ENCODE measurements at regions not wholly inside any gene's neighbourhood (a gene's known extent, or its start where the extent isn't known, plus 50 kb on each side); places are given as distances from the start of the nearest gene placed in this dataset.

DNA sequence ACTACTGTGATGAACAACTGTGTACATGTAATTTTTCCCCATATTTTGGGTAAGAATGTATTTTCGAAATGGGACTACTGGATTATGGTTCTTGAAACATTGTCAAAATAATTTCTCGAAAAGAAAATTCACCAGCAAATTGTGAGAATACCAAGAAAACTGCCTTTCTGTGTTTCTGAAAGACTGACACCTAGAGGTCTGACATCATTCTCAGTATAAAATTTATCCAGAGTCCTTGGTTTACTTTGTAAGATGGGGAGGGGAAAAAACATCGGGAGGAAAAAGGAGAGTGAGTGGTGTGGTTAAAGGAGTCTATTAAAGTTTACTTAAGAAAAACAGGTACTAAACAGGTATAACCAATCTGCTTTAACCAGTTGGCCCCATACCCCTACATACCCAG lies 149.2 kb downstream of the CEP120 start:
- H3K4me3 ChIP-seq (ENCODE audit: low read depth, low read length): no peak overlapping the region
- no peaks in the 10 kb centered on the region for H3K9me3 ChIP-seq (ENCODE audit: control insufficient read depth, insufficient read depth, low read depth, low read length)
- H3K9ac ChIP-seq (ENCODE audit: low read length): no peak overlapping the region
- H3K36me3 ChIP-seq (ENCODE audit: control insufficient read depth, insufficient read depth, low read length): no peaks in the 10 kb centered on the region
- H3K27me3 ChIP-seq (ENCODE audit: control insufficient read depth, insufficient read depth, low read length): no peaks in the 10 kb centered on the region
- H3K27ac ChIP-seq (ENCODE audit: low read depth, low read length): no peak overlapping the region
- no peaks in the 10 kb centered on the region for H3K4me1 ChIP-seq (ENCODE audit: control insufficient read depth, insufficient read depth, low read length)

DNA sequence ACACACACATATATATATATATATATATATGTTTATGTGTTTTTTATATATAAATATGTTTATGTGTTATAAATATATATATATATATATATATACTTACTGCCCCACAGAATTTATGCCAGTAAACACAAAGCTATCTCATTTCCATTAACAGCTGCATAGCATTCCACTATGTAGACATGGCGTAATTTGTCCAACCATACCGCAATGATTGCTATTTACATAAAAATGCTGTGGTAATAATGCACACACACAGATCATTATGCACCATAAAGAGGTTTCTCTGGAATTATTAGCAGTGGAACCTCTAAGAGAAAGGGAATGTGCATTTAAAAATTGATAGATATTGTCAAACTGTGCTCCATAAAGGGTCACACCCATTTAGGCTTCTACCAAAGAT lies 150.1 kb downstream of the CEP120 start:
- Histone ChIP-seq H3K4me3 (ENCODE audit: low read depth, low read length) (no peak overlapping the region), H3K9ac (ENCODE audit: low read length) (no peak overlapping the region), H3K27me3 (ENCODE audit: control insufficient read depth, insufficient read depth, low read length) (no peaks in the 10 kb centered on the region), H3K9me3 (ENCODE audit: control insufficient read depth, insufficient read depth, low read depth, low read length) (no peaks in the 10 kb centered on the region), H3K36me3 (ENCODE audit: control insufficient read depth, insufficient read depth, low read length) (no peaks in the 10 kb centered on the region), H3K27ac (ENCODE audit: low read depth, low read length) (no peak overlapping the region), H3K4me1 (ENCODE audit: control insufficient read depth, insufficient read depth, low read length) (no peaks in the 10 kb centered on the region)

DNA sequence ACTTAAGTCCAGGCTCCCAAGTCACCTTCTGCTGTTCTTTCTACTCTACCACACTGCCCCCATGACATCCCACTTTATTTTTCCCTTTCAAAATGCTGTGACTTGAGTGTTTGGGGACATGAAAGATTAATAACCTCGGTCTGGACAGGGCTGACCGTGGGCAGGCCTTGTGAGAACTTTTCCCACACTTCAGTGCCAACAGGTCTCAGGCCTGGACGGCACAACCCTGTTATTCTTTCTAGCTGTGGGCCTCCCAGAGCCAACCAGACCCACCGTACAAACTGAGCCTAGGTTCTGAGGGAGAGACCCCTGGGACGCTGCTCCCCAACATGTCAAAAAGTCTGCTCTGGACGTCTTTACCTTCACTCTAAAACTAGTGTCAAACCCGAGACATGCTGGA lies 153.4 kb downstream of the CEP120 start:
- no peaks in the 10 kb centered on the region for H3K27me3 ChIP-seq (ENCODE audit: control insufficient read depth, insufficient read depth, low read length)
- no peak overlapping the region for H3K27ac ChIP-seq (ENCODE audit: low read depth, low read length)
- H3K9me3 ChIP-seq (ENCODE audit: control insufficient read depth, insufficient read depth, low read depth, low read length): no peaks in the 10 kb centered on the region
- no peaks in the 10 kb centered on the region for H3K36me3 ChIP-seq (ENCODE audit: control insufficient read depth, insufficient read depth, low read length)
- H3K4me3 ChIP-seq (ENCODE audit: low read depth, low read length): no peak overlapping the region
- no peaks in the 10 kb centered on the region for H3K4me1 ChIP-seq (ENCODE audit: control insufficient read depth, insufficient read depth, low read length)
- no peak overlapping the region for H3K9ac ChIP-seq (ENCODE audit: low read length)

DNA sequence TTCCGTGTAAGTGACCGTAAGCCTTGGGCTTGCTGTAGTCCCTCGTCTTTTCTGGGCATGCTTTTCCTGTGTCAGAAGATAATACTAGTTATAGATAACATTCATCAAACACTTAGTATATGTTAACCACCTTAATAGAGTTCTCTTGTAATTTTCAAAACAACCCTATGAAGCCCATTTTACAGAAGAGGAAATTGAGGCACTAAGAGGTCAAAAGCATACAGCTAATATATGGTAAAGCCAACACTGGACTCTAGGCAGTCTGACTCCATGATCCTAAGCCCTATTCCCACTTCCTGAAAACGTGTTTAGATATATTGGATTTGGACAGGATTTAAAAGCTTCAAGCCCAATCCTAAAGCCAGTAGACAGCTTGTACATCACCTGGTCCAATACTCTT lies 153.8 kb downstream of the CEP120 start:
- no peak overlapping the region for H3K27ac ChIP-seq (ENCODE audit: low read depth, low read length)
- no peaks in the 10 kb centered on the region for H3K27me3 ChIP-seq (ENCODE audit: control insufficient read depth, insufficient read depth, low read length)
- H3K9me3 ChIP-seq (ENCODE audit: control insufficient read depth, insufficient read depth, low read depth, low read length): no peaks in the 10 kb centered on the region
- no peak overlapping the region for H3K4me3 ChIP-seq (ENCODE audit: low read depth, low read length)
- no peaks in the 10 kb centered on the region for H3K4me1 ChIP-seq (ENCODE audit: control insufficient read depth, insufficient read depth, low read length)
- H3K36me3 ChIP-seq (ENCODE audit: control insufficient read depth, insufficient read depth, low read length): no peaks in the 10 kb centered on the region
- no peak overlapping the region for H3K9ac ChIP-seq (ENCODE audit: low read length)

DNA sequence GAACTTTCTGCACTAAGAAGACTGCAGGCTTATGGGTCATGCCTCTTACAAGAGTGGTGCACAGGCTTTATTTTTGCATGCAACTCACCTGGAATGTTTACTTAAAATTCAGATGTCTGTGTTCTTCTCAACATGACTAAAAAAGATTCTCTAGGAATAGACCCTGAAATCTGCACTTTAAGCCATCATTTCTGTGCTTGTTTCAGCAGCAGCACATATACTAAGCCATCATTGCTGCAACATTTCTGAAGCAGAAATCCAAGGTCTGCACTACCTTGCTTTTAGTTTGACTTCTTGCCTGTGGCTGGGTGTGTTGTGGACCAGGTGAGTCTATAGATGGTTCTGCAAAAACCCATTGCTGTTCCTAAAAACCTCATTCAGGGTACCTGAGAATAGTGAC lies 156.8 kb downstream of the CEP120 start:
- Histone ChIP-seq H3K27me3 (ENCODE audit: control insufficient read depth, insufficient read depth, low read length) (no peaks in the 10 kb centered on the region), H3K9ac (ENCODE audit: low read length) (no peak overlapping the region), H3K36me3 (ENCODE audit: control insufficient read depth, insufficient read depth, low read length) (no peaks in the 10 kb centered on the region), H3K4me3 (ENCODE audit: low read depth, low read length) (no peak overlapping the region), H3K9me3 (ENCODE audit: control insufficient read depth, insufficient read depth, low read depth, low read length) (no peaks in the 10 kb centered on the region), H3K27ac (ENCODE audit: low read depth, low read length) (no peak overlapping the region), H3K4me1 (ENCODE audit: control insufficient read depth, insufficient read depth, low read length) (peaks cover 16% of the 10 kb centered on the region)

DNA sequence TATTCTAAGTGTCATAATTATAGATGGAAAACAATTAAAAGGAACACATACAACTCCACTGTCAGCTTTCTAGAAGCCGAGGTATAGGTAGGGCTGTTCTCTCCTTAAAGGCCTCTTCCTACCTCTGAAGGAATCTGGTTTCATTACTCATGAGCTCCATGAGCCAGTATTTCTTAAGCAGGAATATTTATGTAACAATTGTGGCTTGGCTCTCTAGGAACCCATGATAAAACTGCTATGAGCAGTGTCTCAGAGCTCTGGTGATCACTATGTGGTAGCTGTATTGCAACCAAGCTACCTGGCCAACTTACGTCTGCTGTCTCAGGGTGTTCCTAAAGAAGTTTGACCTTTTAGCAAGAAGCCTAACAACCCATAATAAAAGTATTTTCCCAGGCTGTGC lies 157.7 kb downstream of the CEP120 start:
- Histone ChIP-seq H3K4me3 (ENCODE audit: low read depth, low read length) (no peak overlapping the region), H3K9ac (ENCODE audit: low read length) (no peak overlapping the region), H3K4me1 (ENCODE audit: control insufficient read depth, insufficient read depth, low read length) (peaks cover 16% of the 10 kb centered on the region), H3K27me3 (ENCODE audit: control insufficient read depth, insufficient read depth, low read length) (no peaks in the 10 kb centered on the region), H3K27ac (ENCODE audit: low read depth, low read length) (no peak overlapping the region), H3K9me3 (ENCODE audit: control insufficient read depth, insufficient read depth, low read depth, low read length) (no peaks in the 10 kb centered on the region), H3K36me3 (ENCODE audit: control insufficient read depth, insufficient read depth, low read length) (no peaks in the 10 kb centered on the region)

DNA sequence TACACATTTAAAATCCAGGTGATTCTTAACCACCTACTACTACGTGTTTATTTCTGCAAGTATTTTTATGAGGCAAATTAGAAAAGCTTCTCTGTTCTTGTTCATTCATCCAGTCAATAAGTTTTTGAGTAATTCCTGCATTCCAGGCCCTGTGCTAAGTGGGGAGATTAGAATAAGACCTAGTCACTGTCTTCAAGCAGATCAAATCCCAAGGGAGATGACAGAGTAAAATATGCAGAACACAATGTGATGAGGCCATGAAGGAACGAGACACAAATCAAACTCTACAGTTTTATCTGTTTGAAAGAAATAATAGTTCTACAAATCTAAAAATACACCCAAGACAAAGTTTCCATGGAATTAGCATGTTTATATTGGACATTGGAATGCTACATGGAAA lies 158.8 kb downstream of the CEP120 start:
- Histone ChIP-seq H3K36me3 (ENCODE audit: control insufficient read depth, insufficient read depth, low read length) (no peaks in the 10 kb centered on the region), H3K9me3 (ENCODE audit: control insufficient read depth, insufficient read depth, low read depth, low read length) (no peaks in the 10 kb centered on the region), H3K4me1 (ENCODE audit: control insufficient read depth, insufficient read depth, low read length) (peaks cover 16% of the 10 kb centered on the region), H3K4me3 (ENCODE audit: low read depth, low read length) (no peak overlapping the region), H3K27me3 (ENCODE audit: control insufficient read depth, insufficient read depth, low read length) (no peaks in the 10 kb centered on the region), H3K9ac (ENCODE audit: low read length) (no peak overlapping the region), H3K27ac (ENCODE audit: low read depth, low read length) (no peak overlapping the region)

DNA sequence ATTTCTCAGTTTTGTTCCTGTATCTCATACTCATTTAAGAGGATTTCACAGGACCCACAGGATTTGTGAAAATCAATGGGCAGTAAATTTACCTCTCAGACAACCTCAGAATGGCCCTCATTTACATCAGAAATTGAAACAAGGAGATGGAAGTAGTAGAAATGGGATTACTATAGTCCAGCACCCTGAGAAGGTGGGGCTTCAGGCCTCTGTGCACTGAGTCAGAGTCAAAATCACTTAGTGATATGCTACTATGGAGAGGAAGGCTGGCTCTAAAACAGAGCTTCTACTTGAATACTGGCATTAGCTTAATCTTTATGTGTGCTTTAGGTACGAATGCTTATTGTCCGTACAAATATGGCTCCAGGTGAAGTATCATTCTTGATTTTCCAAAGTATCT lies 159.3 kb downstream of the CEP120 start:
- no peak overlapping the region for H3K27ac ChIP-seq (ENCODE audit: low read depth, low read length)
- H3K36me3 ChIP-seq (ENCODE audit: control insufficient read depth, insufficient read depth, low read length): no peaks in the 10 kb centered on the region
- H3K9me3 ChIP-seq (ENCODE audit: control insufficient read depth, insufficient read depth, low read depth, low read length): no peaks in the 10 kb centered on the region
- H3K4me1 ChIP-seq (ENCODE audit: control insufficient read depth, insufficient read depth, low read length): peaks cover 16% of the 10 kb centered on the region
- H3K27me3 ChIP-seq (ENCODE audit: control insufficient read depth, insufficient read depth, low read length): no peaks in the 10 kb centered on the region
- no peak overlapping the region for H3K4me3 ChIP-seq (ENCODE audit: low read depth, low read length)
- H3K9ac ChIP-seq (ENCODE audit: low read length): no peak overlapping the region

DNA sequence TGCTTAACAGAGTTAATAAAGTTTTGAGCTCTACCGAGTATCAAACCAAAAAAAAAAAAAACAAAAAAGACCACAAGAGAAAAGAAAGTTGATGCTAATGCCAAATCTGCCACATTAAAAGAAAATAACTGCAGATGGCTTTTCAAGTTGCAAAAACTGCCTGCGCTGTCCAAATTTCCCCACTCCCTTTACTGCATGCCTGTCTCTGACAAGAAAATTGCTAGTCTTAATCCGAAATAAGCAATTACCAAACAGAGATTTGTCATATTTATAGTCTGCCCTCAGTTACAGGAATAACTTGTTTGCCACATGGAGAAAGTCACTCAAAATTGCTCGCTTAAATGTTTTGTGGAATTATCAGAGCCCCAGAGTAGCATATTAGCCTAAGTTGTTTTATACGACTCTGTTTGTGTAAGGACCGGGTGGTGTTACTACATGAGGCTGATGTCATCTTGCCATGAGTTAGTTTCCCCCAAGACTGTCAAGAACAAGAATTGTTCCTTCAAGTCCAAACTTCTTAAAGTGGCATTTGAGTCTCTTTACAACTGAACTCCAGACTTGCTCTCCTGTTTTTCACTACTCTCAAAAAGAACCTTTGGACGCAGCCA lies 160.9 kb downstream of the CEP120 start:
- Histone ChIP-seq H3K36me3 (ENCODE audit: control insufficient read depth, insufficient read depth, low read length) (no peaks in the 10 kb centered on the region), H3K9ac (ENCODE audit: low read length) (no peak overlapping the region), H3K4me1 (ENCODE audit: control insufficient read depth, insufficient read depth, low read length) (peaks cover 16% of the 10 kb centered on the region), H3K4me3 (ENCODE audit: low read depth, low read length) (no peak overlapping the region), H3K27ac (ENCODE audit: low read depth, low read length) (no peak overlapping the region), H3K27me3 (ENCODE audit: control insufficient read depth, insufficient read depth, low read length) (no peaks in the 10 kb centered on the region), H3K9me3 (ENCODE audit: control insufficient read depth, insufficient read depth, low read depth, low read length) (peaks cover 7% of the 10 kb centered on the region; the same call in 1 of the 2 replicates)

DNA sequence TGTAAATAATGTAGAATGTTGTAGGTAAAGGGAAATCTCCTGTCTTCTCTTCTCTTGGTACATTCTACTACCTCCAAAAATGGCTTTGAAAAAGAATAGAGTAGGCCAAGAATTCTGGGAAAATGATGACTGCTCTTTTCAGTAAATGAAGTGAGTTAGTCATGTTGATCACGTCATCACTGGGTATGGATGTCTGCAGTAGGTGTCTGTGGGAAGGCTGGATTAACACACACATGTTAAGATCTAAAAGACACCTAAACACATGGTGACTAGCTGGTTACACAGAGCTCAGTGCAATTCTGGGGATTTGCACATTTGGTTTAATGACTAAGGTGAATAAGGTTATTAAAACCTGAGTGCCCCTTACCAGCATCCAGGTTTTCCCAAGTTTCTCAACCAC lies 161.5 kb downstream of the CEP120 start:
- no peaks in the 10 kb centered on the region for H3K36me3 ChIP-seq (ENCODE audit: control insufficient read depth, insufficient read depth, low read length)
- no peaks in the 10 kb centered on the region for H3K27me3 ChIP-seq (ENCODE audit: control insufficient read depth, insufficient read depth, low read length)
- peaks cover 13% of the 10 kb centered on the region for H3K9me3 ChIP-seq (ENCODE audit: control insufficient read depth, insufficient read depth, low read depth, low read length)
- H3K4me1 ChIP-seq (ENCODE audit: control insufficient read depth, insufficient read depth, low read length): peaks cover 16% of the 10 kb centered on the region
- no peak overlapping the region for H3K27ac ChIP-seq (ENCODE audit: low read depth, low read length)
- no peak overlapping the region for H3K4me3 ChIP-seq (ENCODE audit: low read depth, low read length)
- H3K9ac ChIP-seq (ENCODE audit: low read length): no peak overlapping the region

DNA sequence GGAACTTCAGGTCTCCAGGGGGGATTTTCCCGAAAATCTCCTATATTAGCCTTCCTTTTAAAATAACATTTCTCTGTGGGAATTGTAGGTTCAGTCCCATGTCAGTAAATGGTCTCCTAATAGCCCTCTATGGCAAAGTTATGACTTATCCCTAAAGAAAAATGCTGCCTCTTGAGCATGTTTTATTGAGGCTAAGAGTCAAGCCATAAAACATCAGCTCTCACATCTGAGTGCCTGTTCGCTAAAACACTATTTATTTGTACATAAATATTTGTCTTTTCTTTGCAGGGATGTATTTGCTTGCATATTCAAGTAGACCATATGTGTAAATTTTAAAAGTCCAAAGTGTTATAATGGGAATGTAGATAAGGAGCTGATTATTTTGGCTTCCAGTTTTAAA lies 160.4 kb downstream of the PRDM6 start:
- Histone ChIP-seq H3K27me3 (ENCODE audit: control insufficient read depth, insufficient read depth, low read length) (no peaks in the 10 kb centered on the region), H3K4me1 (ENCODE audit: control insufficient read depth, insufficient read depth, low read length) (no peaks in the 10 kb centered on the region; the same call in 1 of the 2 replicates), H3K27ac (ENCODE audit: low read depth, low read length) (no peak overlapping the region), H3K4me3 (ENCODE audit: low read depth, low read length) (no peak overlapping the region), H3K36me3 (ENCODE audit: control insufficient read depth, insufficient read depth, low read length) (no peaks in the 10 kb centered on the region), H3K9me3 (ENCODE audit: control insufficient read depth, insufficient read depth, low read depth, low read length) (no peaks in the 10 kb centered on the region), H3K9ac (ENCODE audit: low read length) (no peak overlapping the region)

DNA sequence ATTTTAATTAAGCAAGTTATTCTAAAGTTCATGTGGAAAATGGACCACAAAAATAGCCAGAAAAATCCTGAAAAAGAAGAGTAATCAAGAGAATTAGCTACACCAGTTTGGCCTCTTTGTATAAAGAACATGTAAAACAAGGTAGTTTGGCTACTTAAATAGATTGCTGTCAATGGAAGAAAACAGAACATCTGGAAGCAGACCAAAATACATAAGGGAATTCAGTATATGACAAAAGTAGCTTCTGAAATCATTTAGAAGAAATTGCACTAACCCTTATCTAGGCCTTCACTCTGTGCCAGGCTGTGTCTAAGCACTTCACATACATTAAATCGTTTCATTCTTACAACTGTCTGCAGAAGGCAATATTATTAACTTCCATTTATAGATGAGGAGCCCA lies 156.6 kb downstream of the PRDM6 start:
- Histone ChIP-seq H3K27me3 (ENCODE audit: control insufficient read depth, insufficient read depth, low read length) (no peaks in the 10 kb centered on the region), H3K9ac (ENCODE audit: low read length) (no peak overlapping the region)

More for the DNA sequence above, 156.6 kb downstream of the PRDM6 start:
- Histone ChIP-seq H3K4me1 (ENCODE audit: control insufficient read depth, insufficient read depth, low read length) (no peaks in the 10 kb centered on the region; the same call in 1 of the 2 replicates), H3K4me3 (ENCODE audit: low read depth, low read length) (no peak overlapping the region), H3K9me3 (ENCODE audit: control insufficient read depth, insufficient read depth, low read depth, low read length) (peaks cover 4% of the 10 kb centered on the region), H3K27ac (ENCODE audit: low read depth, low read length) (no peak overlapping the region), H3K36me3 (ENCODE audit: control insufficient read depth, insufficient read depth, low read length) (no peaks in the 10 kb centered on the region)

All from HUES6 (cell line).